NCI-H146 treated with DMSO at 0.1 percent for 48 hours (cell line): ENCODE measurements at regions not wholly inside any gene's neighbourhood (a gene's known extent, or its start where the extent isn't known, plus 50 kb on each side); places are given as distances from the start of the nearest gene placed in this dataset.
"Not testable (repeated sequence)": the region's sequence is repeated elsewhere in the genome, so short reads cannot be mapped to it uniquely, and the experiment has no call there.

Experiments used
- DNase-seq: peaks from one replicate; lab custom pipeline; 2025; ENCODE audit not compliant: unreplicated experiment; lab: John Stamatoyannopoulos, UW

- no peak for DNase-seq
These were observed 128.2 kb upstream of the RASEF start for GRCh38 chr9:83191154-83191553.

GRCh38 chr9:83189026-83189425 is 126.1 kb upstream of the RASEF start:
- not testable (repeated sequence) for DNase-seq

DNA sequence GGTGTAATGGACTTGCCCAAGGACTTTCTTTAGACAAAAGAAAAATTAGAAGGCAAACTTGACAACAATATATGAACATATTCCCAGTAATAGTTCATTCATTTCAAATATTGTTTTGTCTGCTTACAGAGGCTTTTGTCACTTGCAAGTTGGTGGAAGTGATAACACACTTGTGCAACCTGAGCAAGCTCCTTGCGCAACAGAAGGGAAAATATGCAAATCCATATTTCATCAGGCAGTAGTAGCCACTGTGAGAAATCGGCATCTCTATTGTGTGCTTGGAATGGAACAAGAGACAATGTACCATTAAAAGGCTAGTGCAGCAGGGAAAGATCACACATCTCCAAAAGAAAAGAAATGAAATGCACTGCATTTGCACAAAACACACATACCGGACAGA is 125.3 kb upstream of the RASEF start:
- DNase-seq: no peak

- DNase-seq: no peak
These were observed 123.3 kb upstream of the RASEF start for GRCh38 chr9:83186155-83186737.

GRCh38 chr9:83185488-83186154 is 122.7 kb upstream of the RASEF start:
- DNase-seq: no peak

DNA sequence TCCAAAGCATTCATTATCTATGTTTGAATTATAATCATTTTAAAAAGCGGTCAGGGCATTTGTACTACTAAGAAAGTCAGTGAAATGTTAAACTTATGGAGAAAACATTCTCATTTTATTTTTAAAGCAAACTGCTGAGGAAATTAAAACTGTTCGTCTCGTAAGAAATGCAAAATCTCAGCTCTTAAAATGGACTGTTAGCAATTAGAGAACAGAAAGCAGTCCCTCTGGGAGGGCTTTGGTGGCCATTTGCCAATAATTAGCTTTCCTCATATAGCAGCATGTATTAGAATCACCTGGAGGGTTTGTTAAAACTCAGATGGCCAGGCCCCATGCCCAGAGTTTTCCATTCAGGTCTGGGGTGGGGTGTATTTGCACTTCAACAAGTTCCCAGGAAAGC is 120.7 kb upstream of the RASEF start:
- no peak for DNase-seq

- DNase-seq: no peak
These were observed 119.1 kb upstream of the RASEF start for GRCh38 chr9:83182071-83182470.

DNA sequence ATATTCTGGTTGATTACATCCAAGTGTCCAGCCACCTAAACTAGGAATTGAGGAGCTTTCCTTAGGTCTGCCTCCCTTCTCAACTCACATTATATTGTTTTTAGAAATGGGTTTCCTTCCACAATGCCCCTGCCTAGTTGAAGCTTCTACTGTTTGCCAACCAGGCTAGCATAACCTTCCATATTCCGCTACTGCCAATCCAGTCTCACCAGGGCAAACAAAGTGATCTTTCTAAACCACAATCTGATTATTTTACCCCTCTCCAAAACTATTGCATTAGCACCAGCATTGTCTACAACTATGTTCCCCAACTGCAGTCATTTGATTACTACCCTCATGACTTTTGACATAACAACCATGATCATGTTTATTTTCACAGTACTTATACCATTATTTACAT is 115.8 kb upstream of the RASEF start:
- no peak for DNase-seq

- DNase-seq: no peak
These were observed 114.8 kb upstream of the RASEF start for GRCh38 chr9:83177747-83178146.

GRCh38 chr9:83167126-83167525 is 104.2 kb upstream of the RASEF start:
- DNase-seq: no peak

DNA sequence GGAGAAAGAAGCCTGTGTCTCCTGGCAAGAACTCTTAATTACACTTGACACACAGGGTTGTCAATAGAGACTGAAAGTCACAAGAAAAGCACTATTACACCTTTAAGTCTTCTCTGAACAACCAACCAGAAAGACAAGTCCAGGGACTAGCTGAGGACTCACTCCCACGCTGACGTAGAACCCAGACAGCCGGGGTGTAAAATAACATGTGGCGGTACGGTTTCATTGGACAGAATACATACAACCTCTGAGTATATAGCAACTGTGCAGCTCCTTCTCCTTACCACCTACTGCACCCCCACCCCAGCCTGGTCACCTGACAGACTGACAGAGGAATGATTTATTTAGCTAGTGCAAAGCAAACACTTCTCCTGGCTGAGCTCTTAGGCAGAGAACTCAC is 103.4 kb upstream of the RASEF start:
- DNase-seq: peak; percentile 3

- DNase-seq: no peak
These were observed 92.8 kb upstream of the RASEF start for GRCh38 chr9:83155733-83156132.

GRCh38 chr9:83154821-83155220 is 91.9 kb upstream of the RASEF start:
- no peak for DNase-seq

GRCh38 chr9:83154087-83154736 is 91.3 kb upstream of the RASEF start:
- no peak for DNase-seq

GRCh38 chr9:83153030-83153429 is 90.1 kb upstream of the RASEF start:
- DNase-seq: no peak

DNA sequence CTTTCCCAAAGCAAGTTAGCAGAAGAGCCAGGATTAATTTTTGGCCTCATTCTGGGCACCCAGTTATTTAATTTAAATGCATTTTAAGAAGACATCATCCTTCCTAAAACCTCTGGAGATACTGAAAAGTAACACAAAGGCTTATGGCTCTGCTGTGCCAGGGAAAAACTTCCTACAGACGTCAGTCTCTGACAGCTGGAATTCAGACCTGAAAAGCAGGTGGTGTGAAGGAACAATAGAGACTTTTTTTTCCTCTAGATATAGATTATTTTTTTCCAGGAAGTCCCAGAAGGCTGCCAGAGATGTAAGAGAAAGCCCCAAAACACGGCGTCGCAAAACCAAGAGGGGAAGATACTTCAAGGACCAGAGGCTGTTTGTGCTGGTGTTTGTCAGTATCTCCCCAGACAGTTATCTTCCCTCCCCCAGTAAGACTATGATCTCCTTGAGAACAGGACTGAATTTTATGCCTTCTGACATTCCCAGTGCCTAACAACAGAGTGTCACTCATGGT is 88.7 kb upstream of the RASEF start:
- DNase-seq: no peak

GRCh38 chr9:83147315-83148149 is 84.6 kb upstream of the RASEF start:
- no peak for DNase-seq

DNA sequence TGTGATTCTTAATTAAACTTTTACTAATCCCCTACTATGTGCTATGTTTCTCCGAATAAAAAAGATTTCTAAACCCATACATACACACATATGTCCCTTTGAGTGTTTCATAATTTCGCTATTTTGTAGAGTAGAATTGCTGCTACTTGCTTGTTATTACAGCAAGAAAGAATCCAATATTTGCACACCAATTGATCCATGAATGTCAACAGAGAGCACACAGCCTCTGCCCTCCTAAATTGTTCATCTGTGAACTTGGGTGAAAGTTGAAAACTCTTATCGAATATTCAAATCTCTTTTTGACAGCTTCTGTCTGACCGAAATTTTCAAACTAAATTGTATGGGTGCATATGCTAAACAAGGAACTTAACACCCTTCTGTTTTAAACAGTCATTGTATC is 83.4 kb upstream of the RASEF start:
- DNase-seq: no peak

- DNase-seq: no peak
These were observed 81.5 kb upstream of the RASEF start for GRCh38 chr9:83144492-83144891.

DNA sequence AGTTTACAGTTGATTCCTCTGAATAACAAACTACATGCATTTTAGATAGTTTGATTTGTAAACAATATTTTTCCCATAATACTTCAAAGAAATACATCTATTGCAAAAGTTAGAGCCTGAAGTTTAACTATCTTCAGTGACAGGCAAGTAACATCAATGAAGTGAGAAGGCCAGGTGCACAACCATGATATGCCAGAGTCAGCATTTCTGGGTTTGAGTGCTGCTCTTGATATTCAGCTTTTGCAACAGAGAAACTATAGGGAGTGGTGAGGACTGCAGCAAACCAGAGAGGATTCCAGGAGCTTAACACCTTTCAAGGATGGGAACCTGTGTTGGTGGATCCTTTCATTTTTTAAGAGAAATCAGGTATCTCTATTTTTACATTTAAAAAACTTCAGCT is 79.4 kb upstream of the RASEF start:
- DNase-seq: no peak

- no peak for DNase-seq
These were observed 78.9 kb upstream of the RASEF start for GRCh38 chr9:83141887-83142286.

- no peak for DNase-seq
These were observed 77.1 kb upstream of the RASEF start for GRCh38 chr9:83140061-83140460.
